GM10266 (cell line): ENCODE measurements at regions not wholly inside any gene's neighbourhood (a gene's known extent, or its start where the extent isn't known, plus 50 kb on each side); places are given as distances from the start of the nearest gene placed in this dataset.

ENCODE experiments used
- DNase-seq: peaks from one replicate; pipeline ENCODE4 v3.0.0; 2012; ENCODE audit errors: extremely low spot score
- CTCF ChIP-seq: IDR thresholded peaks from 2 replicates; pipeline ENCODE4 v1.5.1; 2012; ENCODE audit warnings: mild to moderate bottlenecking, low read depth; ENCODE audit not compliant: control insufficient read depth, insufficient read depth; ENCODE audit errors: missing control alignments

- TF ChIP-seq CTCF: no peak
- no peak for DNase-seq
Observed at GRCh38 chr20:12156252-12156651, 238.6 kb downstream of the BTBD3 start.

GRCh38 chr20:12159261-12159660 is 241.6 kb downstream of the BTBD3 start:
- no peak for TF ChIP-seq CTCF
- no peak for DNase-seq

GRCh38 chr20:12161734-12162133 is 244.0 kb downstream of the BTBD3 start:
- no peak for TF ChIP-seq CTCF
- DNase-seq: no peak

GRCh38 chr20:12166053-12166717 is 248.5 kb downstream of the BTBD3 start:
- no peak for TF ChIP-seq CTCF

GRCh38 chr20:12170406-12170805 is 252.7 kb downstream of the BTBD3 start:
- DNase-seq: no peak
- no peak for TF ChIP-seq CTCF

More at GRCh38 chr20:12166053-12166717, 248.5 kb downstream of the BTBD3 start:
- no peak for DNase-seq

- TF ChIP-seq CTCF: no peak
- no peak for DNase-seq
Observed at GRCh38 chr20:12171923-12172524, 254.3 kb downstream of the BTBD3 start.

- DNase-seq: no peak
- no peak for TF ChIP-seq CTCF
Observed at GRCh38 chr20:12173347-12174012, 255.8 kb downstream of the BTBD3 start.
